ENCODE measurements at regions not wholly inside any gene's neighbourhood (a gene's known extent, or its start where the extent isn't known, plus 50 kb on each side); places are given as distances from the start of the nearest gene placed in this dataset.
"Not testable (repeated sequence)": the region's sequence is repeated elsewhere in the genome, so short reads cannot be mapped to it uniquely, and the experiment has no call there.

- DNase-seq (ENCODE audit: extremely low spot score), result no peak
- ChIA-PET CTCF (no interaction called here), POLR2A (no interaction called here)
- TF ChIP-seq HDGF (IDR thresholded peaks at IDR 0.05; ENCODE audit: borderline replicate concordance), result no peak
- TF ChIP-seq CTBP1 (IDR thresholded peaks at IDR 0.05; ENCODE audit: borderline replicate concordance), result no peak
Observed at GRCh38 chr11:38130514-38130913, 1532.5 kb upstream of the RAG2 start.

GRCh38 chr11:38123673-38124072 is 1525.6 kb upstream of the RAG2 start:
- CTCF ChIA-PET, result no interaction called here
- no peak for DNase-seq (ENCODE audit: extremely low spot score)
- TF ChIP-seq CTBP1 (IDR thresholded peaks at IDR 0.05; ENCODE audit: borderline replicate concordance) (no peak), HDGF (IDR thresholded peaks at IDR 0.05; ENCODE audit: borderline replicate concordance) (no peak), TARDBP (IDR thresholded peaks at IDR 0.05) (no peak)
- POLR2A ChIA-PET, result no interaction called here

- DNase-seq (ENCODE audit: extremely low spot score); CTCF ChIA-PET; POLR2A ChIA-PET: not testable (repeated sequence)
Observed at GRCh38 chr11:38116616-38117015, 1518.6 kb upstream of the RAG2 start.

- DNase-seq (ENCODE audit: extremely low spot score); POLR2A ChIA-PET; CTCF ChIA-PET: not testable (repeated sequence)
Observed at GRCh38 chr11:38115381-38115780, 1517.3 kb upstream of the RAG2 start.

GRCh38 chr11:38100836-38101462 is 1502.9 kb upstream of the RAG2 start:
- TF ChIP-seq SP1 (IDR thresholded peaks at IDR 0.05), result no peak
- no peak for TF ChIP-seq TARDBP (IDR thresholded peaks at IDR 0.05)
- TF ChIP-seq BHLHE40 (IDR thresholded peaks at IDR 0.05; ENCODE audit: borderline replicate concordance), result no peak
- no peak for TF ChIP-seq LEF1 (IDR thresholded peaks at IDR 0.05; ENCODE audit: borderline replicate concordance)
- no peak for TF ChIP-seq ARNT (IDR thresholded peaks at IDR 0.05)
- no peak for TF ChIP-seq CTBP1 (IDR thresholded peaks at IDR 0.05; ENCODE audit: borderline replicate concordance)
- TF ChIP-seq ZNF384 (IDR thresholded peaks at IDR 0.05), result no peak
- TF ChIP-seq FOXA1 (IDR thresholded peaks at IDR 0.05), result no peak
- TF ChIP-seq ELF4 (IDR thresholded peaks at IDR 0.05), result no peak
- TF ChIP-seq FOXK2 (IDR thresholded peaks at IDR 0.05), result no peak
- no peak for TF ChIP-seq PKNOX1 (IDR thresholded peaks at IDR 0.05)
- no peak for TF ChIP-seq FOXM1 (IDR thresholded peaks at IDR 0.05; ENCODE audit: borderline replicate concordance)
- no peak for TF ChIP-seq SUZ12 (IDR thresholded peaks at IDR 0.05)
- no peak for DNase-seq (ENCODE audit: extremely low spot score)
- ChIA-PET CTCF (no interaction called here), POLR2A (no interaction called here)

GRCh38 chr11:38095268-38095667 is 1497.2 kb upstream of the RAG2 start:
- TF ChIP-seq L3MBTL2 (conservative IDR thresholded peaks at IDR 0.05) (no peak), PKNOX1 (IDR thresholded peaks at IDR 0.05) (no peak), NFRKB (IDR thresholded peaks at IDR 0.05) (no peak), TARDBP (IDR thresholded peaks at IDR 0.05) (no peak), LEF1 (IDR thresholded peaks at IDR 0.05; ENCODE audit: borderline replicate concordance) (no peak), FOXA1 (IDR thresholded peaks at IDR 0.05) (no peak), FOXK2 (IDR thresholded peaks at IDR 0.05) (no peak), BHLHE40 (IDR thresholded peaks at IDR 0.05; ENCODE audit: borderline replicate concordance) (no peak), SP1 (IDR thresholded peaks at IDR 0.05) (no peak), ARNT (IDR thresholded peaks at IDR 0.05) (no peak), SUZ12 (IDR thresholded peaks at IDR 0.05) (no peak), CTBP1 (IDR thresholded peaks at IDR 0.05; ENCODE audit: borderline replicate concordance) (no peak), ELF4 (IDR thresholded peaks at IDR 0.05) (no peak), FOXM1 (IDR thresholded peaks at IDR 0.05; ENCODE audit: borderline replicate concordance) (no peak), HDGF (IDR thresholded peaks at IDR 0.05; ENCODE audit: borderline replicate concordance) (no peak), ZNF384 (IDR thresholded peaks at IDR 0.05) (no peak)
- ChIA-PET POLR2A (no interaction called here), CTCF (no interaction called here)
- no peak for DNase-seq (ENCODE audit: extremely low spot score)

GRCh38 chr11:38089726-38090125 is 1491.7 kb upstream of the RAG2 start:
- DNase-seq (ENCODE audit: extremely low spot score), result no peak
- ChIA-PET CTCF (no interaction called here), POLR2A (no interaction called here)
- TF ChIP-seq FOXM1 (IDR thresholded peaks at IDR 0.05; ENCODE audit: borderline replicate concordance) (no peak), L3MBTL2 (conservative IDR thresholded peaks at IDR 0.05) (no peak), PKNOX1 (IDR thresholded peaks at IDR 0.05) (no peak), ARNT (IDR thresholded peaks at IDR 0.05) (no peak), FOXA1 (IDR thresholded peaks at IDR 0.05) (no peak), ZNF384 (IDR thresholded peaks at IDR 0.05) (no peak), CTBP1 (IDR thresholded peaks at IDR 0.05; ENCODE audit: borderline replicate concordance) (no peak), LEF1 (IDR thresholded peaks at IDR 0.05; ENCODE audit: borderline replicate concordance) (no peak), FOXK2 (IDR thresholded peaks at IDR 0.05) (no peak), BHLHE40 (IDR thresholded peaks at IDR 0.05; ENCODE audit: borderline replicate concordance) (no peak)
